OCI-LY3 (cell line): ENCODE measurements at regions not wholly inside any gene's neighbourhood (a gene's known extent, or its start where the extent isn't known, plus 50 kb on each side); places are given as distances from the start of the nearest gene placed in this dataset.

Experiments used
- EZH2phosphoT487 ChIP-seq: fragments of 200-600 bp; shearing (Covaris generic); IDR thresholded peaks from 2 replicates; pipeline ENCODE4 v1.6.1; 2018; ENCODE audit warnings: antibody characterized with exemption, mixed run types, low read depth
- TF ChIP-seq, protein P1 (sequence below): fragments of 200-600, 300-600 bp; sonication (generic); IDR thresholded peaks from 2 replicates; pipeline ENCODE4 v1.5.1; 2014; ENCODE audit warnings: antibody characterized with exemption, low read length, low read depth

DNA sequence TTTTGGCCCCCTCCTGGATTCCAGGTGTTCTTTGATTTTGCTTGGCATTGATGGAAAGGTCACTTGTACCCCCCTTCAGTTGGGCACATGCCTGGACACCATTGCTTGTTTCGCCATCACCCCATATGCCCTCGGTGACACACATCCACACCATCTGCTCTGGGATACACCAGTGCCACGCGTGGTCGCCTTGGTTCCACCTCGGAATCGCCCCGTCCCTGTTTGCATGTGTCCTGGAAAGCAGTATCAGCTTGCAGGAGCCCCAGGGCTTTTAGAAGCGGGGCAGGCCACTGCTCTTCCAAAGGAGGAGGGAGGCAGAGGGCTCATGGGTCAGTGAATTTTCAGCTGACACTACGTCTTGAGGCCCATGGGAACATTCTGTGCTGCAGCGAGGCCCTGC, 607.9 kb downstream of the KCNJ18 start:
- TF ChIP-seq, protein P1, sequence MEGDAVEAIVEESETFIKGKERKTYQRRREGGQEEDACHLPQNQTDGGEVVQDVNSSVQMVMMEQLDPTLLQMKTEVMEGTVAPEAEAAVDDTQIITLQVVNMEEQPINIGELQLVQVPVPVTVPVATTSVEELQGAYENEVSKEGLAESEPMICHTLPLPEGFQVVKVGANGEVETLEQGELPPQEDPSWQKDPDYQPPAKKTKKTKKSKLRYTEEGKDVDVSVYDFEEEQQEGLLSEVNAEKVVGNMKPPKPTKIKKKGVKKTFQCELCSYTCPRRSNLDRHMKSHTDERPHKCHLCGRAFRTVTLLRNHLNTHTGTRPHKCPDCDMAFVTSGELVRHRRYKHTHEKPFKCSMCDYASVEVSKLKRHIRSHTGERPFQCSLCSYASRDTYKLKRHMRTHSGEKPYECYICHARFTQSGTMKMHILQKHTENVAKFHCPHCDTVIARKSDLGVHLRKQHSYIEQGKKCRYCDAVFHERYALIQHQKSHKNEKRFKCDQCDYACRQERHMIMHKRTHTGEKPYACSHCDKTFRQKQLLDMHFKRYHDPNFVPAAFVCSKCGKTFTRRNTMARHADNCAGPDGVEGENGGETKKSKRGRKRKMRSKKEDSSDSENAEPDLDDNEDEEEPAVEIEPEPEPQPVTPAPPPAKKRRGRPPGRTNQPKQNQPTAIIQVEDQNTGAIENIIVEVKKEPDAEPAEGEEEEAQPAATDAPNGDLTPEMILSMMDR: no peak
- TF ChIP-seq EZH2phosphoT487: no peak
